ENCODE measurements at regions not wholly inside any gene's neighbourhood (a gene's known extent, or its start where the extent isn't known, plus 50 kb on each side); places are given as distances from the start of the nearest gene placed in this dataset.

DNA sequence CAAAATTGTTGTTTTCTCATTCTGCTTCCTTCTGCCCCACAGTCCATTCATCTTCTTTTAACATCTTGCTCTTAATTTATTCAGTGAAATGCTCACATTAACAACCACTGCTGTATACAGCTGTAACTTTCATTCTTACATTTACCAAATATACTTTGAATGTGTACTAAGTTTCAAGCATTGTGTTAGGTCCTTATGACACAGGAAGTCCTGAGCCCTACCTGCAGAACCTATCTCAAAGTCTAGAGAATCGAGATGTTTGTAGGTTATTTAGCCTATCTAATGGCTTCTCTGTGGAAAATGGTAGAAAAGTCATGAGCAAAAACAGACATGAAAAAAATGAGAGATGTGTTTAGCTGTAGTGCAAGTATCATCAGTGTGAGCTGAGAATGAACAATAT, 117.6 kb upstream of the MGAT4C start:
- TF ChIP-seq, protein P1, sequence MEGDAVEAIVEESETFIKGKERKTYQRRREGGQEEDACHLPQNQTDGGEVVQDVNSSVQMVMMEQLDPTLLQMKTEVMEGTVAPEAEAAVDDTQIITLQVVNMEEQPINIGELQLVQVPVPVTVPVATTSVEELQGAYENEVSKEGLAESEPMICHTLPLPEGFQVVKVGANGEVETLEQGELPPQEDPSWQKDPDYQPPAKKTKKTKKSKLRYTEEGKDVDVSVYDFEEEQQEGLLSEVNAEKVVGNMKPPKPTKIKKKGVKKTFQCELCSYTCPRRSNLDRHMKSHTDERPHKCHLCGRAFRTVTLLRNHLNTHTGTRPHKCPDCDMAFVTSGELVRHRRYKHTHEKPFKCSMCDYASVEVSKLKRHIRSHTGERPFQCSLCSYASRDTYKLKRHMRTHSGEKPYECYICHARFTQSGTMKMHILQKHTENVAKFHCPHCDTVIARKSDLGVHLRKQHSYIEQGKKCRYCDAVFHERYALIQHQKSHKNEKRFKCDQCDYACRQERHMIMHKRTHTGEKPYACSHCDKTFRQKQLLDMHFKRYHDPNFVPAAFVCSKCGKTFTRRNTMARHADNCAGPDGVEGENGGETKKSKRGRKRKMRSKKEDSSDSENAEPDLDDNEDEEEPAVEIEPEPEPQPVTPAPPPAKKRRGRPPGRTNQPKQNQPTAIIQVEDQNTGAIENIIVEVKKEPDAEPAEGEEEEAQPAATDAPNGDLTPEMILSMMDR (optimal IDR thresholded peaks at IDR 0.05 in 1 of 3, IDR thresholded peaks at IDR 0.05 in 1 of 3, conservative IDR thresholded peaks at IDR 0.05 in 1 of 3; ENCODE audit: extremely low read depth in 1 of 3, insufficient read depth in 2 of 3, low read length in 3 of 3): no peak
- TF ChIP-seq EZH2 (IDR thresholded peaks at IDR 0.05; ENCODE audit: low read length): no peak

DNA sequence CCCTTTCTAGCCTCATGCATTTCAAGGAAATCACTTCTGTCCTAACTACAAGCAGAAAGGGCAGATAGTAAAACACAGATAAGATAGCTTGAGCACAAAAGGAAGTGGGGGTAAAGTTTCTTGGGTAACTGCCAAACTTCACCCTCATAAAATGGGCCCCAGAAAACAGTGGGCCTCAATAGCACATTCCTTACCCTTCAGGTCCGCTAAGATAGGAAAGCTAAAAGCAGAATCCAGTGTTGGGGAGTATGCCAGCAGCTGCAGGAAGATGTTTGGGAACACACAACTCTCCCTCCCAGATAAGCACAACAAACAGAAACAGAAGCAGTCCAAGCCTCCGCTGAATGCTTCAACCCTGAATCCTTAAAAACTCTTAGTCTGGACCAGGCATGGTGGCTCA, 110.9 kb upstream of the MGAT4C start:
- dilution Hi-C loops (cut with MboI; ENCODE audit: extremely low pct_ligation_motif_present, low sequenced_read_pairs): no loop called here
- H3K9me1 ChIP-seq (ENCODE audit: control insufficient read depth, extremely low read depth, insufficient read depth, low read length): no peaks in the 10 kb centered on the region
- no peak overlapping the region for H3K4me3 ChIP-seq (ENCODE audit: control insufficient read depth in 2 of 3, extremely low read depth in 1 of 3, insufficient read depth in 2 of 3, low read depth in 1 of 3, low read length in 3 of 3)
- no peaks in the 10 kb centered on the region for H3K27me3 ChIP-seq (ENCODE audit: control insufficient read depth, extremely low read depth, insufficient read depth, low read length)
- no peak overlapping the region for H2AFZ ChIP-seq (ENCODE audit: control insufficient read depth, low read length)
- no peaks in the 10 kb centered on the region for H4K20me1 ChIP-seq (ENCODE audit: control insufficient read depth, extremely low read depth, insufficient read depth, low read length)
- H3K79me2 ChIP-seq (ENCODE audit: control insufficient read depth, insufficient read depth, low read length): no peaks in the 10 kb centered on the region
- FAIRE-seq: no peak
- H3K36me3 ChIP-seq (ENCODE audit: control insufficient read depth in 2 of 2, extremely low read depth in 1 of 2, insufficient read depth in 2 of 2, low read length in 2 of 2): no peaks in the 10 kb centered on the region
- TF ChIP-seq, protein P1 (optimal IDR thresholded peaks at IDR 0.05 in 1 of 3, IDR thresholded peaks at IDR 0.05 in 1 of 3, conservative IDR thresholded peaks at IDR 0.05 in 1 of 3; ENCODE audit: extremely low read depth in 1 of 3, insufficient read depth in 2 of 3, low read length in 3 of 3): no peak
- no peak for TF ChIP-seq EZH2 (IDR thresholded peaks at IDR 0.05; ENCODE audit: low read length)
- H3K9me3 ChIP-seq (ENCODE audit: control insufficient read depth, low read depth, low read length): no peaks in the 10 kb centered on the region
- no peak for DNase-seq (ENCODE audit: low read depth, low spot score)
- H3K27ac ChIP-seq (ENCODE audit: control insufficient read depth, insufficient read depth, low read length): no peak overlapping the region
- H3K4me2 ChIP-seq (ENCODE audit: control insufficient read depth, extremely low read depth, insufficient read depth, low read depth, low read length): no peak overlapping the region
- no peaks in the 10 kb centered on the region for H3K4me1 ChIP-seq (ENCODE audit: control insufficient read depth, extremely low read depth, insufficient read depth, low read length)
- H3K9ac ChIP-seq (ENCODE audit: control insufficient read depth, extremely low read depth, insufficient read depth, low read length): no peak overlapping the region

More for the DNA sequence above, 117.6 kb upstream of the MGAT4C start:
- dilution Hi-C loops (cut with MboI; ENCODE audit: extremely low pct_ligation_motif_present, low sequenced_read_pairs): no loop called here
- Histone ChIP-seq H2AFZ (ENCODE audit: control insufficient read depth, low read length) (no peak overlapping the region), H3K9me3 (ENCODE audit: control insufficient read depth, low read depth, low read length) (no peaks in the 10 kb centered on the region), H3K36me3 (ENCODE audit: control insufficient read depth in 2 of 2, extremely low read depth in 1 of 2, insufficient read depth in 2 of 2, low read length in 2 of 2) (no peaks in the 10 kb centered on the region), H3K27ac (ENCODE audit: control insufficient read depth, insufficient read depth, low read length) (no peak overlapping the region), H4K20me1 (ENCODE audit: control insufficient read depth, extremely low read depth, insufficient read depth, low read length) (no peaks in the 10 kb centered on the region), H3K79me2 (ENCODE audit: control insufficient read depth, insufficient read depth, low read length) (no peaks in the 10 kb centered on the region), H3K9me1 (ENCODE audit: control insufficient read depth, extremely low read depth, insufficient read depth, low read length) (no peaks in the 10 kb centered on the region), H3K9ac (ENCODE audit: control insufficient read depth, extremely low read depth, insufficient read depth, low read length) (no peak overlapping the region), H3K4me2 (ENCODE audit: control insufficient read depth, extremely low read depth, insufficient read depth, low read depth, low read length) (no peak overlapping the region), H3K27me3 (ENCODE audit: control insufficient read depth, extremely low read depth, insufficient read depth, low read length) (no peaks in the 10 kb centered on the region), H3K4me1 (ENCODE audit: control insufficient read depth, extremely low read depth, insufficient read depth, low read length) (no peaks in the 10 kb centered on the region), H3K4me3 (ENCODE audit: control insufficient read depth in 2 of 3, extremely low read depth in 1 of 3, insufficient read depth in 2 of 3, low read depth in 1 of 3, low read length in 3 of 3) (no peak overlapping the region)
- FAIRE-seq (no peak), DNase-seq (ENCODE audit: low read depth, low spot score) (no peak)

Measured in keratinocyte (primary cell).